GM12874 (cell line): ENCODE measurements at regions not wholly inside any gene's neighbourhood (a gene's known extent, or its start where the extent isn't known, plus 50 kb on each side); places are given as distances from the start of the nearest gene placed in this dataset.

Source experiments
- CTCF ChIP-seq: IDR thresholded peaks from 2 replicates; pipeline ENCODE4 v1.5.1; 2011; ENCODE audit warnings: low read depth, mild to moderate bottlenecking, control low read depth, low read length, moderate library complexity; ENCODE audit not compliant: insufficient read depth

- no peak for TF ChIP-seq CTCF
These were observed 116.4 kb upstream of the SASH1 start for GRCh38 chr6:148226284-148226683.

DNA sequence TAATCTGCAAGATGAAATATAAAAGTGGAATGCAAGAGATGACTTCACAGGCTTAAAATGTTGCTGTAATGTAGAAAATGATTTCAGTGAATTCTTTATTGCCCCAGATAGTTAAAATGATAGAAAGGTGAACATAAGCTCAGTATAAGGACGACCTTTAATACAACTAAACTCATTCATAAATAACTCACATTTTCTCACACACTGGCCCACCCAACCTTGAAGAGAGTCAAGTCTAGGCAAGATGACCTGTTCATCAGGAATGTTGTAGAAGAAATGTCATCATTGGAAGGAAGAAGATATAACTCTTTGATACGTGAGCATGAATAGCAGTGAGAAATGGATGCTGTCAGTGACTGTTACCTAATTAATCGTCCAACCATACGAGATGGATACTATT lies 111.1 kb upstream of the SASH1 start:
- TF ChIP-seq CTCF = no peak

DNA sequence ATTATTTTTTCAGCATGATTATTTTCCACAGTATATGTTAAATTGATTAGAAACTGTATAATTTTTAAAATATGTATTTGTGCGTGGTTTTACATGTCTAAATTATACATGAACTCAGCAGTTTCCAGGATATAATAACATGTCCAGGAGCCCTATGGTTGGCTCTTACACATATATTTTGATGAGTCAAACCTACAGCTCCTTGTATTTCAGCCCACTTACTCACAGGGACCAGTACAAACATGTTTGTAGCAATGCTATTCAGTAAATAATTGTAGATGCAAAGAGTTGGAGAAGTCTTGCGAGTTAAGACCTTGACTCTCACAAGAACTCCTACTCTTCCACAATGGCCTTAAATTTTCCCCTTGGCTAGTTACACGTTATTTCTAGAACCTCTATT lies 107.2 kb upstream of the SASH1 start:
- no peak for TF ChIP-seq CTCF

GRCh38 chr6:148238713-148239112 lies 103.9 kb upstream of the SASH1 start:
- no peak for TF ChIP-seq CTCF

DNA sequence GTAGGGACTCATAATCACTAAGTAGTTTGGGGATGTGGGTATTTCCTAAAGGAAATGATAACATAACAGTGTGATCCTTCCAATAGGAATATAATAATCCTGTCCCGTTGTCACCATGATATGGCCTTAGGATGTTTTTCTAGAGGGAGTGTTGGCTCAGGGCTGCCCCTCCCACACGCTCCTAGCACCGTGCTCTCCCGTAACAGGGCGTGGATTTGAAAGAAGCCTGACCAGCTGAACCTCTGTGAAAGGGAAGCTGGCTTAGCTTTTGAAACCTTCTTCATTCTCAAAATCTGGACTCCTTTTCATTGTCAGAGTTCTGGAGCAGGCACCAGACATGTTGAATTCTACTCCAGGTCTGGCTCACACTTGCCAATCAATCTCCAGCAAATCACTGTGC lies 103.4 kb upstream of the SASH1 start:
- no peak for TF ChIP-seq CTCF

DNA sequence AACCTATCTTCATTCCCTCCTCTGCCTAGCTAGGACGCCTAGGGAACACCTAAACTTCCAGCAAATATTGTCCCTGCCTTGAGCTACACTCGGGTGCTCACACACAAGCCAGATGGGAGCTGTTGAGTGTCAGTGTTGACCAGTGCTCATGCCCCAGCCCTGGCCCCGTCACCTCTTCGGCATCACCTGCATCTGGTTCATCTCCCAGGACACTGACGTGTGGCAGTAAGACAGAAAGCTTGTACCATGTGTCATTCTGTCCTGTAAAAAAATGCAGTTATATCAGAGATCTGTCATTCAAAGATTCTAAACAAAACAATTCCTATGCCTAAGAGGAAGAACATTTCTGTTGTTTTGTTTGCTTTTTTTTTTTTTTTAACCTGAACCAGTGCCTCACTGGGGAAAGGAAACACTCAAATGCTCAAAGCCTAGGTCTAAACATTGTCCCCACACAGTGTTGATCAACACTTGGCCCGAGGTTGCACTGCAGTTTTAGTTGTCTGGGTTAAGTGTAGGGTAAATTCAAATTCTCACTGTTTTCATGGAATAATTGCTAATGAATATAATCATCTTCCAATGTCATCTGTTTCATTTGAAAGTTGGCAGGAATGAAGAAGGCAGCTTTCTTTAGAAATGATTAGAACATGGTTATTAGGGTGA lies 102.7 kb upstream of the SASH1 start:
- no peak for TF ChIP-seq CTCF

DNA sequence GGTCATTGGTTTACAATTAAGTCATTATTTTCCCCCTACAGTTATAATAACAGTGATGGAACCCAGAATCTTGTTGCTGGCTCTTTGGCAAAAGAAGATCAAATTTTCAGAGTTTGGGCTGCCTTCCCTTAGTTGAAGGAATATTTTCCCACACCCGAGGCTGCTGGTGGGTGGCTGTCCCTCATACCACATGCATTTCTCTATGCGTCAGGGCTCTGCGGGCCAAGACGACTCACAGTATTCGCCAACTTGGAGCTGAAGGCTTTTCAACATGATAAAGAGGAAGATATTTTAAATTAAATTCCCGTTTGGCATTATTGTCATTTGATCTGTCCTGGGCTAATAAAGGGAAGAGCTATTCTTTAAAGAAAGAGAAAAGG lies 102.2 kb upstream of the SASH1 start:
- no peak for TF ChIP-seq CTCF
